ENCODE measurements at regions not wholly inside any gene's neighbourhood (a gene's known extent, or its start where the extent isn't known, plus 50 kb on each side); places are given as distances from the start of the nearest gene placed in this dataset.
"Not testable (repeated sequence)": the region's sequence is repeated elsewhere in the genome, so short reads cannot be mapped to it uniquely, and the experiment has no call there.

DNA sequence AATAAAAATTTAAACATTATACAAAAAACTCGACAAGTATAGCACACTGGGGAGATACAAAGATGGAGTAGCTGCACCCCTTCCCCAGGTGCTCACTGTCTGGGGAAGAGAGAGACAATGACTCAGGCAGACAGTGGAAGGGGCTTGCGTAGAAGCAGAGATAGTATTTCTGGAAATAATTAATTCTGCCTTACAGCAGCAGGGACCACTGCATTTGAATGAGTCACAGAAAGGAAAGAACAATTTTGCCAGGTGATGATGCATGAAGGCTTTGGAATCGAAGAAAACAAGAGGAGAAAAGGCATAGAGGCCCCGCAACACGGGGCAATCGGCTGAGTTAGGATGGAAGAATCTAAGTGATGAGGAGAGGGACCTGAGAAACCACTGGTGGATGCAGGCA, 447.4 kb downstream of the EFNB2 start:
- peak; percentile 63 for DNase-seq

DNA sequence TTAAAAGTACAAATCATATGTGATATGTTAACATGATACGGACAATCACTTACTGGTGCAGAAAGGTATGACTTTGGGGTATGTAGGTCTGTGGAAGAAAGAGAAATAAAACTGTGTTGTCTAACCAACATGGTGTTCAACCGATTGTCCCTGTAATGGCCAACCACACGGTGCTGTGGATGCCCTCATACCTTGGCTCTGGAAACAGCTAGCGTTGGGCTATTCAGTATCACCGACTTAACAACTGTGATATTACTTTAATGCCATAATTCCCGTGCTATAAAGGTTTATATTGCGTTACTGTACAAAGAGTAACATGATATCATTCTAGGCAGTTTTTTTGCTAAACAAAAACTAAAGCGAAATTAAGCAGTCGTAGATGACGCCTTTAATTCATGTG, 448.3 kb downstream of the EFNB2 start:
- DNase-seq, result no peak

- peak; percentile 45 for DNase-seq
Measured at GRCh38 chr13:106083620-106084350, 451.7 kb downstream of the EFNB2 start.

DNA sequence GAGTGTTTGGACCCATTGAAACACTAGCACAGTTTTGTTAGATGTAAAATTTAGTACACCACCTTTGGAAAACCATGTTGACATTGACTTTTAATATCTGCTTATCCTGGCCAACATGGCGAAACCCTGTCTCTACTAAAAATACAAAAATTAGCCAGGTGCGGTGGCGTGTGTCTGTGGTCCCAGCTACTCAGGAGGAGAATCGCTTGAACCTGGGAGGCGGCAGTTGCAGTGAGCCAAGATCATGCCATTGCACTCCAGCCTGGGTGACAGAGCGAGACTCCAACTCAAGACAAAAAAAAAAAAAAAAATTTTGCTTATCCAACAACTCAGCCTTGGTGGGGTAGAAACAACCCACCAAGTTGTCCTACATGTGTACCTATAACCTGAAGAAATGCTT, 454.2 kb downstream of the EFNB2 start:
- not testable (repeated sequence) for DNase-seq

- peak; percentile 41 for DNase-seq
Measured at GRCh38 chr13:106078191-106078590, 457.3 kb downstream of the EFNB2 start.

- no peak for DNase-seq
Measured at GRCh38 chr13:106077017-106077416, 458.4 kb downstream of the EFNB2 start.

GRCh38 chr13:106072014-106072413, 463.4 kb downstream of the EFNB2 start:
- DNase-seq, result no peak

DNA sequence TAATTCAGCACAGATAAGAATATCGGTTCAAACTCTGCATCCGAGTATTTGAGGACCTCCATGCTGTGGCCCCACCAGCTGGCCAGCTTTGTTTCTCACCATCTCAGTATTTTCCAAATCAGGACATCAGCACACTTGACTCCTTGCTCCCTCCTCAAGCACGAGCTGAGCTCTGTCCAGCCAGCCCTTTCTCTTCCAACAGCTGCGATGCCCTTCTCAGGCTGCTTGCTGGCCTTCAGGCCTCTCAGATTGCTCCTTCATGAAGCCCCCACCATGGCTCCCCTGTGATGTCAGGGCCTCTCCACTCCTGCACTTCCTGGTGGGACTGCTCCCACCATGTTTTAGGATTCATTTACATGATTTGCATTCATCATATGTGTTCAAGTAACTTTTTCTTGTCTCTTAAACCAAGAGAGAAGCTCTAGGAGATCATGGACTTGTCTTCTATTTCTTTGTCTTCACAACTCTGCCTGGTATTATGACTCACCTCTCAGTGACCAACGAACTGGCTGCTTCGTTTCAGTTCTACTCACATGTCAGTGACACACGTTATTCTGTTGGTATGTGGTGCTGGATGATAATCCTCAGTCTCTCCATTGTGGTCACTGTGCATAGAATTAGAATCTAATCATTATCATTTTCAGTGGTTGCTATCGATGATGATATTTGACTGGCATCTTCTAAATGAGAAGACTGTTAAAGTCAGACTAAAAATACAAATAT, 471.7 kb downstream of the EFNB2 start:
- DNase-seq, result peak; percentile 91

GRCh38 chr13:106061781-106062180, 473.7 kb downstream of the EFNB2 start:
- no peak for DNase-seq

DNA sequence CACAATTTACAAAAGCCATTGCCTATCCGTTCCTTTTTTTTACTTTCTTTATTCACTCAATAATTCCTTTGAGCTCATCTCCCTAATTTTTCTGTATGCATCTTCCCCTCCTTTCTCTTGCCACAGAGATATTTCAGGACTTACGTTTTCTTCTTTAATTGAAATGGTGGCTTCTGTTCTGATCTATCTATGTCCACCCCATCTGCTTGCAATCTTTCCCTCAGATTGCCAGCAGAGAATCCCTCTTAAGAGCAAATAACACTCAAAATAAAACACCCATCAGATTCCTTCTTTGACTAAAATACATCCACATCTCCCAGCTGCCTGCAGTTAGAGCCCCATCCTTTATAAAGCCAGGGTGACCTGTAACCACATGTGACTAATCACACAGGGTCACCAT, 478.6 kb downstream of the EFNB2 start:
- DNase-seq, result no peak

GRCh38 chr13:106052200-106052767, 483.2 kb downstream of the EFNB2 start:
- peak; percentile 39 for DNase-seq

GRCh38 chr13:106049171-106049570, 486.3 kb downstream of the EFNB2 start:
- DNase-seq, result no peak

DNA sequence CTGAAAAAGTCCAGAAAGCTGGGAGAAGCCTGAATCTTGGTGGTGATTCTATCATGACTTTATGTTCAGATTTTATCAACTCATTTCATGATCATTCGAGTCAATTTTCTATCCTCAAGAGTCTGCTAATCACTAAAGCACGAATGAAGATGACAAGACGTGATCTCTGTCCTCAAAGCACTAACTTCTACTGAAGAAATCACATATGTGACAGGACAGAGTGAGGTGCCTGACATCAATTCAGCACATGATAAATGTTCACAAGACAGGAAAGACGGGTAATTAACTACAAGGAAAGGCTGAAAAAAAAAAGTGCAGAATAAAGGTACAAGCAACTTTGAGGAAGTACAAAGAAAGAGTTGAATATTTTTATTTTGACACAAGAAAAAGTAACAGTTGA, 487.1 kb downstream of the EFNB2 start:
- no peak for DNase-seq

DNA sequence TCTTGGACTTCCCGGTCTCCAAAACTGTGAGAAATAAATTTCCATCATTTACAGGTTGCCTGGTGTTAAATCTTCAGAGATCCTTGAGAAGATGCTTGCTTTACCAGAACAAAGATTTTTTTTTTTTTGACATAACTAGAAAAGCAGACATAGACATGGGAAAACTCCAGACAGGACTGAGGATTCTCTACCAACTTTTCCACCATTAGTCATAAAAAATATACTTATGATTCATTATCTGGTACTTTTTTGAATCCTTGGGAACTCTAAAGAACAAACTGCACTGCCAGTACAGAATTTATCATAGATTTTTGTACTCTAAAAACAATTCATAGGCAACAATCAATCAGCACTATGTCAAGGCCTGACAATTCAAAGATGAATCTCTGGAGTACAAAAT, 487.6 kb downstream of the EFNB2 start:
- peak; percentile 58 for DNase-seq

GRCh38 chr13:106042996-106043581, 492.4 kb downstream of the EFNB2 start:
- no peak for DNase-seq

DNA sequence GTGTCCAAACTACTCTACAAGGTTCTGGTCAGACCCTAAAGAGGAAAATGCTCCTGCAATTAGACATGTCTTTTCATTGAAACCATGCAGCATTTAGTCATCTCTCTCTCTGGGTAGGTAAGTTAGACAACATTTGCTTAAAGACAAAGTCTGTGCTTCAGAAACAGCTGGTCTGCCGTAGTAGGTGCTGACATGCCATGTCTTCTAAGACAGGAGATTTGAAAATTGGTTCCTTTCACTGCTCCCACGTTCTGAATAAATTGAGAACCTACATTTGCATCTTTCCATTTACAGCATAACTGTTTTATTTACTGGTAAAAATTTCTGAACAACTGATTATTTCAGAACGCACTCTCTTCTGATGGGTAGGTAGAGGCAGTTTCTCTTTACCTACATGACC, 494.0 kb downstream of the EFNB2 start:
- no peak for DNase-seq

DNA sequence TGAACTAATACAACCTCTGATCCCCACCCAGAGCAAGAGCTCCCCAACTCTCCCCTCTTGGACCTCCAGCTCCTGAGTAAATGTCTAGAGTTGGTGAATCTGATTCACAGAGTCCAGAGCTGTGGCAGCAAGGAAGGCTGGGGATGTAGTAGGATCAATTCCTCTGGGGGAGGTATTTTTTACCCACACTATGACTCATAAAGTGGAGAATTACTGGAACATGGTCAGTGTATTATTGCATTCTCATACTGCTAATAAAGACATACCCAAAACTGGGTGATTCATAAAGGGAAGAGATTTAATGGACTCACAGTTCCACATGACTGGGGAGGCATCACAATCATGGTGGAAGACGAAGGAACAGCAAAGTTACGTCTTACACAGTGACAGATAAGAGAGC, 496.7 kb downstream of the EFNB2 start:
- DNase-seq, result peak; percentile 93

- DNase-seq, result no peak
Measured at GRCh38 chr13:106036870-106037269, 498.6 kb downstream of the EFNB2 start.

DNA sequence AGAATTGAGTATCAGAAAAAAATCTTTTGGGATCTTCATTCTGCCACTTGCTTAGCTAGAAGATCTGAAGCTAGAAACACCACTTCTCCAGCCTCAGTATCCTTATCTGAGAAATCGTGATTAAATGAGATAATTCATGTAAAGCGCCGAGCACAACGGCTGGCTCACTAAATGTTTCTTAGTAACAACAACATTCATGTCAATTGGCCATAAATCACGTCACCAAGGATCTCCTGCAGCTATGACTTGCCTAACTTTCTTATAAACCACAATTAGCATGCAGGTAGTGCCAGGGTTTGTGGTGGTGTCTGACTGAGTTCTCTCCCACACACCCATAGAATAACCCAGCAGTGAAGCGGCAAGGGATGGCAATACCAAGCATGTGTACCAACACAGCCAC, 501.3 kb downstream of the EFNB2 start:
- DNase-seq, result peak; percentile 70

GRCh38 chr13:106033659-106034058, 501.8 kb downstream of the EFNB2 start:
- DNase-seq, result peak; percentile 76

- no peak for DNase-seq
Measured at GRCh38 chr13:106032441-106032840, 503.0 kb downstream of the EFNB2 start.

GRCh38 chr13:106029676-106030290, 505.7 kb downstream of the EFNB2 start:
- no peak for DNase-seq

DNA sequence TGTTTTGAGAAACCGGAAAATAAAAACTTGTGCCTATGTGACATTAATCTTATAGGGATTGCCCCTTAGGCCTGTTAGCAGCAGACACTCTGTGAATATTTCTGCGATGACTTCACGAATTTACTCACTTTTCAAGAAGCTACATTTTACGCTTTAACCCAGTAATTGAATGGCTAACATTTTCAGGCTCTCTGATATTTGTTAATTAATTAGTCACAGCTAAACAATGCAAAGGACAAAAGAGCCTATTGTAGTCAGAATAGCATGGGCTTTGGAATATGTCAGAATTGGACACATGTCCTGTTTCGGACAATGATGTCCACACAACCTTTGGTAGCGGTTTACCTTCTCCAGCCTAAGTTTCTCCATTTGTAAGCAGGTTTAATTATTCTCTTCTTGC, 506.6 kb downstream of the EFNB2 start:
- DNase-seq, result peak; percentile 75

Measured in fibroblast of skin of right biceps (primary cell).